Right lobe of liver (tissue), 6 donors: ENCODE measurements at regions not wholly inside any gene's neighbourhood (a gene's known extent, or its start where the extent isn't known, plus 50 kb on each side); places are given as distances from the start of the nearest gene placed in this dataset.

Source experiments
- ATAC-seq, 4 donors: fragments of 200-7000 bp; cut with Tn5 transposase; one replicate each; pipeline ENCODE4 v1.9.1; 2020; ENCODE audit warnings: mild to moderate bottlenecking in 4 of 4, moderate library complexity in 4 of 4
- DNase-seq, 3 donors: peaks; one replicate each; pipeline ENCODE4 v3.0.0-alpha.2; 2020
- H3K27ac ChIP-seq, 3 donors: fragments of 200-600 bp; one replicate each; pipeline ENCODE4 v1.8.0; 2022
- H3K27me3 ChIP-seq, 2 donors: fragments of 200-600 bp; one replicate each; pipeline ENCODE4 v1.8.0; 2022
- H3K36me3 ChIP-seq, 4 donors: fragments of 200-600 bp; sonication (generic) in 1 of 4; one replicate each; pipeline versions ENCODE4 v1.5.1 to v1.8.0; 2017 to 2022; ENCODE audit warnings: control low read depth in 1 of 4
- H3K4me1 ChIP-seq, 4 donors: fragments of 200-600 bp; sonication (generic) in 1 of 4; one replicate each; pipeline versions ENCODE4 v1.5.1 to v1.8.0; 2017 to 2022; ENCODE audit warnings: control low read depth in 1 of 4
- H3K4me3 ChIP-seq, 3 donors: fragments of 200-600 bp; one replicate each; pipeline ENCODE4 v1.8.0; 2022
- H3K9me3 ChIP-seq, 4 donors: fragments of 200-600 bp; sonication (generic) in 1 of 4; one replicate each; pipeline versions ENCODE4 v1.5.1 to v1.8.0; 2017 to 2022; ENCODE audit warnings: control low read depth in 1 of 4
- POLR2A ChIP-seq: fragments of 450-650 bp; IDR thresholded peaks from one replicate; pipeline ENCODE4 v1.6.1; 2017; ENCODE audit warnings: antibody characterized with exemption, mild to moderate bottlenecking
- WGBS: methylation state at CpG from one replicate; pipeline ENCODE4 v1.1.6; 2018; ENCODE audit warnings: low coverage, low lambda C conversion rate; ENCODE audit not compliant: insufficient coverage; ENCODE audit errors: missing lambda C conversion rate; 5-methylcytosine and 5-hydroxymethylcytosine counted together
- intact Hi-C, 2 donors: fragments of 100-400 bp; cut with DNase I; formaldehyde crosslinking; loops; one replicate each; pipeline versions ENCODE4 v1.11.2 to v1.14.1; 2022
- TF ChIP-seq, protein P1 (sequence below), 4 donors: fragments of 200-600 bp in 3 of 4; fragments of 450-650 bp in 1 of 4; IDR thresholded peaks; one replicate each; pipeline versions ENCODE4 v1.5.1 to v1.8.0; 2016 to 2022; ENCODE audit warnings: antibody characterized with exemption in 4 of 4, mild to moderate bottlenecking in 2 of 4
- donor health status: DM: no; HTN: yes; CAD: no.
- donor health status: DM: no; HTN: no; CAD: no.
- donor health status: DM: no; HTN: no; CAD: no.
- donor health status: DM: no; HTN: yes; CAD: no.
- donor health status: DM: no; HTN: yes; CAD: no.

DNA sequence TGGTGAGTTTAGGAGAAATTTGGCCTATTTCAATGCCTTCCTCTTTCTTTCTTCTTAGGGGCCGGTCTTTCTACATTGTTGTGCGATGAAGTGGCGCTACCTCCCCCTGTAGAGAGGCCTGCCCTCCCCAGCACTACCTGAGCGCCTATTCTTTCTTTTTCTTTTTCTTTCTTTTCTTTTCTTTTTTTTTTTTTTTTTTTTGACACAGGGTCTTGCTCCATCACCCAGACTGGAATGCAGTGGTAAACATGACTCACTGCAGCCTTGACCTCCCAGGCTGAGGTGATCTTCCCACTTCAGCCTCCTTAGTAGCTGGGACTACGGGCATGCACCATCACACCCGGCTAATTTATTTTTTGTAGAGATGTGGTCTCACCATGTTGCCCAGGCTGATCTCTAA is 136.1 kb upstream of the MAX start:
- Histone ChIP-seq H3K9me3 (no peaks in the 10 kb centered on the region), H3K27me3 (no peaks in the 10 kb centered on the region), H3K27ac (no peak overlapping the region), H3K4me3 (no peak overlapping the region), H3K4me1 (no peaks in the 10 kb centered on the region), H3K36me3 (no peaks in the 10 kb centered on the region)
- TF ChIP-seq POLR2A: no peak
- TF ChIP-seq, protein P1, sequence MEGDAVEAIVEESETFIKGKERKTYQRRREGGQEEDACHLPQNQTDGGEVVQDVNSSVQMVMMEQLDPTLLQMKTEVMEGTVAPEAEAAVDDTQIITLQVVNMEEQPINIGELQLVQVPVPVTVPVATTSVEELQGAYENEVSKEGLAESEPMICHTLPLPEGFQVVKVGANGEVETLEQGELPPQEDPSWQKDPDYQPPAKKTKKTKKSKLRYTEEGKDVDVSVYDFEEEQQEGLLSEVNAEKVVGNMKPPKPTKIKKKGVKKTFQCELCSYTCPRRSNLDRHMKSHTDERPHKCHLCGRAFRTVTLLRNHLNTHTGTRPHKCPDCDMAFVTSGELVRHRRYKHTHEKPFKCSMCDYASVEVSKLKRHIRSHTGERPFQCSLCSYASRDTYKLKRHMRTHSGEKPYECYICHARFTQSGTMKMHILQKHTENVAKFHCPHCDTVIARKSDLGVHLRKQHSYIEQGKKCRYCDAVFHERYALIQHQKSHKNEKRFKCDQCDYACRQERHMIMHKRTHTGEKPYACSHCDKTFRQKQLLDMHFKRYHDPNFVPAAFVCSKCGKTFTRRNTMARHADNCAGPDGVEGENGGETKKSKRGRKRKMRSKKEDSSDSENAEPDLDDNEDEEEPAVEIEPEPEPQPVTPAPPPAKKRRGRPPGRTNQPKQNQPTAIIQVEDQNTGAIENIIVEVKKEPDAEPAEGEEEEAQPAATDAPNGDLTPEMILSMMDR (IDR thresholded peaks at IDR 0.05): no peak
- no peak for ATAC-seq
- DNase-seq: no peak
- intact Hi-C loops: no loop called here
- WGBS: 76% methylated on average over 4 of the region's 6 CpGs

DNA sequence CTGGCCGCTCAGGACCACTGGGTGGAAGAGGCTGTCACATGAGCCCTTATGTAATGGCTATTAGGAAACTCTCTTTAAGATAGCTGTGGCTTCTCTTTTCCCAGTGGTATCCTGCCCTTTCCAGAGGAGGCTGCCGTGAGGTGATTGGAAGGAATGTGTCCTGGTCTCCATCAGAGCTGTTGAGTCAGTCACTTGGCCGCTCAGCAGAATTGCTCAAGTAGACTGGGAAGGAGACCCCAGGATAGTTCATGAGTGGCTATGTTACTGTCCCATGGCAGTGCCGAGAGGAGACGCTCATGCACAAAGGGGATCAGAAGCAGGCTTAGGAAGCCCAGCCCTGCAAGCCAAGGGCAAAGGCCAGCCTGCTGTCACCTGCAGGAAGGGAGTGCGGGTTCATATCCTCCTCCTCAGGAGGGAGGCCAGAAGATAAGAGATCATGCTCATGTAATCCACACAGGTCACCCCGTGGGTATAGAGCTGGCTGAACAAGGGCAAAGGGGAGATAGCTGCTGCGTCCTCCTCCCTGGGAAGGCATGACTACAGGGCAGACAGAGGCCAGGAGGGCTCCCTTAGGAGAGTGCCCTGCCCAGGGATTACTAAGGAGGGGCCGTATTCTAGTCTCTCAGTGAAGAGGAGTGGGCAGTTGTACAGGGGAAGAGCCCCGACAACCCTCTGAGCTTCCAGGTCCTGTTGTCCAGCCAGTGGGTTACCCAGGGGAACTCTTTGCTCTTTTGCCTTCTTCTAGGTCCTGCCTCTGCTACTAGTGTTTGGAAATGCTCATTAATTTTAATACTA is 137.0 kb upstream of the MAX start:
- Histone ChIP-seq H3K36me3 (no peaks in the 10 kb centered on the region), H3K4me1 (no peaks in the 10 kb centered on the region), H3K27me3 (no peaks in the 10 kb centered on the region), H3K4me3 (no peak overlapping the region), H3K27ac (no peak overlapping the region), H3K9me3 (no peaks in the 10 kb centered on the region)
- TF ChIP-seq POLR2A: no peak
- TF ChIP-seq, protein P1 (IDR thresholded peaks at IDR 0.05): no peak
- peak in 2 of 4 donors; percentile 37 to 39 for ATAC-seq
- DNase-seq: no peak
- intact Hi-C loops: no loop called here
- 44% methylated on average over 7 of the region's 10 CpGs for WGBS

DNA sequence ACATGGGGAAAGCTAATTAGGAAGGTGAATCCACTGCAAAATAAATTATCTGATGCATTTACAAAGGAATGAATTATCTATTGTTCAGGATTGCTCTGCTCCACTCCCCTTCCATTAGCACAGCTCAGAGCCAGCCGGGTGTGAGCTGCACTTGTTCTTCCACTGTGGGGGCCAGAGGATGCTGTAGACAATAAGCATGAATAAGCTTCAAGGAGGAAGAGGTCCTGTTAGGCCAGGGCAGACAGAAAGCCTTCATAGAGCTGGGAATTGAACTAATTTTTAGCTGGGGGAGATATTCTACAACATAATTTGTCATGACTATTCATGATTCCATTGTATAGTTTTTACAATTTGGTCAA is 137.6 kb upstream of the MAX start:
- Histone ChIP-seq H3K27me3 (no peaks in the 10 kb centered on the region), H3K27ac (no peak overlapping the region), H3K4me1 (no peaks in the 10 kb centered on the region), H3K9me3 (no peaks in the 10 kb centered on the region), H3K4me3 (no peak overlapping the region), H3K36me3 (no peaks in the 10 kb centered on the region)
- 73% methylated on average over 1 of the region's 1 CpG for WGBS
- TF ChIP-seq, protein P1 (IDR thresholded peaks at IDR 0.05): no peak
- TF ChIP-seq POLR2A: no peak
- no peak for ATAC-seq
- no peak for DNase-seq
- intact Hi-C loops: no loop called here

DNA sequence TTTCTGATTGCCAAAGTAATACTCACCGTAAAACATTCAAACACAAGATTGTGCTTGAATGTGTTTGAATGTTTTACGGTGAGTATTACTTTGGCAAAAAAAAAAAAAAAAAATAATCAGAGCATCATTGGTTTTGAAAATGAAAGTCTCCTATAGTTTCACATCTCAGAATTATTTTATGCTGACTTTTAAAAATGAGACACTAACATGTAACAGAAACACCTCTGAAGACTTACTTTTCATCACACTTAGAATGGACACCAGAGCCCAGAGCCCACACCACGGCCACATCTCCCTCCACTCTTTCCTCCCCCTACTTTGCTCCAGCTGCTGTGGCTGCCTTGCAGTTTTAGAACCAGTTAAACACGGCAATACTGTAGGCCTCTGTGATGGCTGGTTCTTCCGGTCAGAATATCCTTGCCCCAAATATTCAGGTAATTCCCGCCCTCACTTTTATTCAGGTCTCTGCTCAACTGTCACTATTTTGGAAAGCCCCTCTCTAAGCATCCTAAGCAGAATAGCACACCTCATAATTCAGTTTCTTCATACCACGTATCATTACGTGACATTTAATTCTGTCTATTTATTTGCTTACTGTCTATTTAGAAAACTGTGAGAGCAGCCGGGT is 138.9 kb upstream of the MAX start:
- WGBS: 65% methylated on average over 9 of the region's 9 CpGs
- intact Hi-C loops: no loop called here
- Histone ChIP-seq H3K27me3 (no peaks in the 10 kb centered on the region), H3K4me1 (no peaks in the 10 kb centered on the region), H3K36me3 (no peaks in the 10 kb centered on the region), H3K9me3 (no peaks in the 10 kb centered on the region), H3K27ac (no peak overlapping the region), H3K4me3 (no peak overlapping the region)
- no peak for ATAC-seq
- DNase-seq: no peak
- TF ChIP-seq POLR2A: no peak
- TF ChIP-seq, protein P1 (IDR thresholded peaks at IDR 0.05): no peak
